H1 (cell line): ENCODE measurements at regions not wholly inside any gene's neighbourhood (a gene's known extent, or its start where the extent isn't known, plus 50 kb on each side); places are given as distances from the start of the nearest gene placed in this dataset.

Experiments
- CBX8 ChIP-seq: fragments of 300-800, 300-1000 bp; sonication (generic); IDR thresholded peaks from 2 replicates; pipeline ENCODE4 v1.7.1; 2016; ENCODE audit warnings: low read depth, low read length, borderline replicate concordance
- CHD2 ChIP-seq: IDR thresholded peaks from 2 replicates; pipeline ENCODE4 v1.6.1; 2012; ENCODE audit warnings: low read length, improper control_type of control experiment
- EP300 ChIP-seq, 2 experiments: IDR thresholded peaks; 1 replicate in 1 of 2; 2 replicates in 1 of 2; pipeline ENCODE4 v1.6.1; 2011 to 2012; ENCODE audit warnings: low read depth in 2 of 2, low read length in 2 of 2, mild to moderate bottlenecking in 2 of 2, borderline replicate concordance in 1 of 2, inconsistent platforms in 1 of 2, moderate library complexity in 1 of 2
- EZH2 ChIP-seq: fragments of 200-600 bp; sonication (generic); IDR thresholded peaks from 2 replicates; pipeline ENCODE4 v1.7.1; 2012; ENCODE audit warnings: low read depth, mild to moderate bottlenecking, moderate library complexity, low read length, inconsistent platforms; ENCODE audit not compliant: severe bottlenecking
- NANOG ChIP-seq: IDR thresholded peaks from 2 replicates; pipeline ENCODE4 v1.6.1; 2011; ENCODE audit warnings: low read length, low read depth, mild to moderate bottlenecking, inconsistent platforms; ENCODE audit not compliant: insufficient read depth, poor library complexity, severe bottlenecking
- POLR2AphosphoS5 ChIP-seq: IDR thresholded peaks from 2 replicates; pipeline ENCODE4 v1.6.1; 2011; ENCODE audit warnings: low read depth, low read length
- RAD21 ChIP-seq, 2 experiments: IDR thresholded peaks in 1 of 2; conservative IDR thresholded peaks in 1 of 2; 2 replicates each; pipeline ENCODE4 v1.6.1; 2011; ENCODE audit warnings: low read depth in 2 of 2, low read length in 2 of 2, improper control_type of control experiment in 1 of 2, inconsistent platforms in 1 of 2, mild to moderate bottlenecking in 1 of 2, moderate library complexity in 1 of 2
- SP1 ChIP-seq: IDR thresholded peaks from 2 replicates; pipeline ENCODE4 v1.6.1; 2011; ENCODE audit warnings: low read depth, low read length
- SP2 ChIP-seq: IDR thresholded peaks from 2 replicates; pipeline ENCODE4 v1.6.1; 2012; ENCODE audit warnings: mild to moderate bottlenecking, low read length, inconsistent platforms
- TAF1 ChIP-seq: IDR thresholded peaks from 2 replicates; pipeline ENCODE4 v1.6.1; 2011; ENCODE audit warnings: mild to moderate bottlenecking, low read depth, low read length
- TF ChIP-seq, protein P1 (sequence below), 3 experiments: IDR thresholded peaks; 1 replicate in 2 of 3; 2 replicates in 1 of 3; pipeline versions ENCODE4 v1.5.1 to v1.6.1; 2011; ENCODE audit warnings: low read length in 3 of 3, mild to moderate bottlenecking in 3 of 3, inconsistent platforms in 2 of 3, low read depth in 1 of 3, moderate library complexity in 1 of 3; ENCODE audit not compliant: insufficient read depth in 1 of 3; ENCODE audit errors: control extremely low read depth in 1 of 3
- TF ChIP-seq, protein P2 (sequence below): IDR thresholded peaks from 2 replicates; pipeline ENCODE4 v1.6.1; 2012; ENCODE audit warnings: inconsistent platforms

DNA sequence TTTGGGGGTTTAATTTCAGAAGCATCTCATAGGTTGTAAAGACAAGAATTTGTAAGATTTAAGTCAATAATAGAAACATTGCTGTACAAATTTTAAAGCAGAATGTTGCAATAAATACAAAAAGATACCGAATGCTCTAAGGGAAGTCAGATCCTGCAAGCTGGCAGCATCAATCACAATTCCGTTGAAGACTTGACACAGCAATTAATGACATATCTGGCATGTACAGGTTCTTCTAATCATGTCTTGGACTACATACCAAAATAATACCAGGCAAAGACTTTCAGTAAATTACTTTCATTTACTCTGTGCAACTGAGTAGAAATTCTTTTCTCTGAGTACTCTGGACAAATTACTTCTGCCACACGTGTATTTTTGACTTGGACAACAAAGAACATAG lies 54.0 kb upstream of the CDIN1 start:
- TF ChIP-seq TAF1 (no peak), RAD21 (IDR thresholded peaks at IDR 0.05 in 1 of 2, conservative IDR thresholded peaks at IDR 0.05 in 1 of 2; ENCODE audit: low read depth in 2 of 2, low read length in 2 of 2) (no peak), CBX8 (no peak), SP1 (no peak), CHD2 (no peak), POLR2AphosphoS5 (no peak), EZH2 (no peak), NANOG (no peak), SP2 (no peak), EP300 (IDR thresholded peaks at IDR 0.05; ENCODE audit: borderline replicate concordance in 1 of 2, low read depth in 2 of 2, low read length in 2 of 2) (no peak)
- TF ChIP-seq, protein P1, sequence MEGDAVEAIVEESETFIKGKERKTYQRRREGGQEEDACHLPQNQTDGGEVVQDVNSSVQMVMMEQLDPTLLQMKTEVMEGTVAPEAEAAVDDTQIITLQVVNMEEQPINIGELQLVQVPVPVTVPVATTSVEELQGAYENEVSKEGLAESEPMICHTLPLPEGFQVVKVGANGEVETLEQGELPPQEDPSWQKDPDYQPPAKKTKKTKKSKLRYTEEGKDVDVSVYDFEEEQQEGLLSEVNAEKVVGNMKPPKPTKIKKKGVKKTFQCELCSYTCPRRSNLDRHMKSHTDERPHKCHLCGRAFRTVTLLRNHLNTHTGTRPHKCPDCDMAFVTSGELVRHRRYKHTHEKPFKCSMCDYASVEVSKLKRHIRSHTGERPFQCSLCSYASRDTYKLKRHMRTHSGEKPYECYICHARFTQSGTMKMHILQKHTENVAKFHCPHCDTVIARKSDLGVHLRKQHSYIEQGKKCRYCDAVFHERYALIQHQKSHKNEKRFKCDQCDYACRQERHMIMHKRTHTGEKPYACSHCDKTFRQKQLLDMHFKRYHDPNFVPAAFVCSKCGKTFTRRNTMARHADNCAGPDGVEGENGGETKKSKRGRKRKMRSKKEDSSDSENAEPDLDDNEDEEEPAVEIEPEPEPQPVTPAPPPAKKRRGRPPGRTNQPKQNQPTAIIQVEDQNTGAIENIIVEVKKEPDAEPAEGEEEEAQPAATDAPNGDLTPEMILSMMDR (IDR thresholded peaks at IDR 0.05; ENCODE audit: control extremely low read depth in 1 of 3, insufficient read depth in 1 of 3, low read depth in 1 of 3, low read length in 3 of 3), result no peak
- TF ChIP-seq, protein P2, sequence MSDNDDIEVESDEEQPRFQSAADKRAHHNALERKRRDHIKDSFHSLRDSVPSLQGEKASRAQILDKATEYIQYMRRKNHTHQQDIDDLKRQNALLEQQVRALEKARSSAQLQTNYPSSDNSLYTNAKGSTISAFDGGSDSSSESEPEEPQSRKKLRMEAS, result no peak
